ENCODE measurements at regions not wholly inside any gene's neighbourhood (a gene's known extent, or its start where the extent isn't known, plus 50 kb on each side); places are given as distances from the start of the nearest gene placed in this dataset.
"Not testable (repeated sequence)": the region's sequence is repeated elsewhere in the genome, so short reads cannot be mapped to it uniquely, and the experiment has no call there.

DNA sequence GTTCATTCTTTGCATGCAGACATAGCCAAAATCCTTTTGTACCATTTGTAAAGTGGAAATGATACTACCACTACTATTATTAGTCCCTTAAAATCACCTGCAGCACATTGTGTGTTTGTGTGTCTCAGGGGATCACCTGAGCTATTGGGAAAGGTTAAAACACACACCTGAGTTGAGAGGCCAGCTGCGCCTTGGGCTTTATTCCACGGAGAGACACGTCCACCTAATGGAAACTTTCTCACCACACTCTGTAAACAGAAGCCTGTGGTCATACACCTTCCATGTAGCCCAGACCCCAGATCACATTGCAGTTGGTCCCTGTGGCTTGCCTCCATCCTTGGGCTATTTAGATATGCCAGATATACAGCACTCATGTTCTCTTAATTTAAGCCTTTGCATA lies 81.8 kb upstream of the SH3BP4 start:
- ATAC-seq (ENCODE audit: low read depth) = no peak

DNA sequence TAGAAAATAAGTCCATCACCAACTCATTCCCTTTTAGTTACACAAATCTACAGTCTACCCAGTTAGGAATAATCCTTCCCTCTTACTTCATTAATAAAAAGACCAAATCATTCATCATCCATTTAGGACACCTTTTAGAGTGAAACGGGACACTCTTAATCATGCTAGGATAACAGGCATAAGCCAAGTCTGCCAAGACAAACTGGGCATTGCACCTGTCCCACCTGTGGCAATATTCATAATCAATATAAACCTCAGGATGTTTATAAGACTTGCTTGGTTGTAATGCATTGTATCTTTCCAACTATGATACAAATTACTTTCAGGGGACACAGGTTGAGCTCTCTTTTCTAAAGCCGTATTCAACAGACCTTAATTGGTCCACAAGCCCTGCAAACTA lies 82.7 kb upstream of the SH3BP4 start:
- no peak for ATAC-seq (ENCODE audit: low read depth)
- H3K4me1 Mint-ChIP-seq = no peaks in the 10 kb centered on the region
- peaks cover 4% of the 10 kb centered on the region for H3K27me3 Mint-ChIP-seq
- POLR2A ChIA-PET = no interaction called here
- no peaks in the 10 kb centered on the region for H3K36me3 Mint-ChIP-seq
- no peak overlapping the region for H3K27ac Mint-ChIP-seq
- H3K4me3 Mint-ChIP-seq = no peak overlapping the region
- H3K9me3 Mint-ChIP-seq = peaks cover 3% of the 10 kb centered on the region
- no peak for DNase-seq

More for the DNA sequence above, 81.8 kb upstream of the SH3BP4 start:
- Mint-ChIP-seq H3K27ac (no peak overlapping the region), H3K4me1 (no peaks in the 10 kb centered on the region), H3K27me3 (peaks cover 5% of the 10 kb centered on the region), H3K4me3 (no peak overlapping the region), H3K9me3 (peaks cover 3% of the 10 kb centered on the region), H3K36me3 (no peaks in the 10 kb centered on the region)
- DNase-seq = no peak
- POLR2A ChIA-PET = no interaction called here

DNA sequence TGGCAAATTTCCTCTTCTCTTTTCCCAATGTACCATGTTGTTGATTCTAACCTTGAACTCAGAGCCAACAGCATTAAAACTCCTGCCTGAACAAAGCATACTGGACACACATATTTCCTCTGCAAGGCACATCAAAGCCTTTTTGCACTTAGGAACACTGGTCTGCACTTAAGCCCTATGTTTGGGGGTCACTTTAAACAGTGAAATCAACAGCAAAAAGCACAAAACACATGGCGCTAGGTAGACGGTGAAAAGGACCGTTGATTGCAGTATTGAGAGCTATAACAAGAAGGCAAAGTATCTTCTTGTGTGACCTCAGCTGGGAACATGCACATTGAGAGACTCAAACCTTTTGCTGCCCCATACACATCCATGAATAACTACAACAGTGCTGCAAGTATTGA lies 83.9 kb upstream of the SH3BP4 start:
- POLR2A ChIA-PET = no interaction called here
- peaks cover 4% of the 10 kb centered on the region for H3K27me3 Mint-ChIP-seq

DNA sequence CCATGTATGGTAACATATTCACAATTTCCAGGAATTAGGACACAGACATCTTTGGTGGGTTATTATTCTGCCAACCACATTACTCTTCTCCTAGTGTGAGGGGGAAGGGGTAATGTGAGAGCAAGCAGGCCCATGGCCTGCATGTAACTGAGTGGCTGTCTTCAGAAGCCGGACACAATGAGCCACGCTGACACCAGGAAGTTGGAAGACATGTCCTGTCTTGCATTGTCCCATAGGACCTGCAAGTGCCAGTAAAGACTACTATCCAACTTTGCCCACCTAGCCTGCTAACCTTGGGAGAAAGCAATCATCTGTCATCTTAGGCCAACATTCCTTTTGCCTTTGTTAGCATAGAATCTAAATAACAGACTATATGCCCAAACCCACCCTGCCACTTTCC lies 86.2 kb upstream of the SH3BP4 start:
- Mint-ChIP-seq H3K9me3 (peaks cover 3% of the 10 kb centered on the region), H3K27ac (no peak overlapping the region), H3K4me1 (no peaks in the 10 kb centered on the region), H3K4me3 (no peak overlapping the region), H3K27me3 (peaks cover 4% of the 10 kb centered on the region), H3K36me3 (no peaks in the 10 kb centered on the region)
- ATAC-seq (ENCODE audit: low read depth) (no peak), DNase-seq (no peak)
- POLR2A ChIA-PET = no interaction called here

More for the DNA sequence above, 83.9 kb upstream of the SH3BP4 start:
- Mint-ChIP-seq H3K4me1 (no peaks in the 10 kb centered on the region), H3K9me3 (peaks cover 3% of the 10 kb centered on the region), H3K27ac (no peak overlapping the region), H3K4me3 (no peak overlapping the region), H3K36me3 (no peaks in the 10 kb centered on the region)
- ATAC-seq (ENCODE audit: low read depth) (no peak), DNase-seq (no peak)

DNA sequence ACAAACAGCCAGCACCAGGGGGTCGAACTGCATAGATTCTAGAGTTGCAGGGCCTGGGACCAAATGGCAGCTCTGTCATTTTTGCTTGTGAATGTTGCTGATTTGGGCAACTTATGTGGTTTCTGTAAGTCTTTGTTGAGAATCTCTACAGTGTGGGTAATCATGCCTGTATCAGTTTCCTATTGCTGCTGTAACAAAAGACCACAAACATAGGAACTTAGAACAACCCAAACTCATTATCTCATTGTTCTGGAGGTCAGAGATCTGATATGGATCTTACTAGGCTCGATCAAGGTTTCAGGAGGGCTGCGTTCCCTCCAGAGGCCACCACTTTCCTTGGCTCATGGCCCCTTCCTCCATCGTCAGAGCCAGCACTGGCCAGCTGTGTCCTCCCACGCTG lies 86.8 kb upstream of the SH3BP4 start:
- Mint-ChIP-seq H3K36me3 (no peaks in the 10 kb centered on the region), H3K4me3 (no peak overlapping the region), H3K9me3 (peaks cover 3% of the 10 kb centered on the region), H3K27me3 (peaks cover 4% of the 10 kb centered on the region), H3K4me1 (no peaks in the 10 kb centered on the region), H3K27ac (no peak overlapping the region)
- POLR2A ChIA-PET = no interaction called here
- DNase-seq = no peak
- ATAC-seq (ENCODE audit: low read depth) = no peak

DNA sequence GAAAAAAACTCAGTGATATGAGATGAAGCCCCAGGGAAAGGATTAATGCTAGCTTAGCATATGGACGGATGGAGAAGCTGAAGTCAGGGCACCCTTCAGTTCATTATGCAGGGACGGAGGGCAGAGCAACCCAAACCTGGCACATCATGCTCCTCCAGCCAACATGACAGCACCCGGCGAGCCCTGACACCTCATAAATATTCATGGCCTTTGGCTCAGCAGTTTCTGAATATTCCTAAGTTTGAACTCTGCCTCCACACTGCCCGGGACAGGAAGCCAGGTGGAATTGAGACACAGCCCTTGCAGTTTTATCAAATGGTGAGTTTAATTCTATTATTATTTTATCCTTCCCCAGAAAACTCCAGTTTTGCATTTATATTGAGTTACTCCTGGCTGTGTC lies 87.3 kb upstream of the SH3BP4 start:
- Mint-ChIP-seq H3K27me3 (peaks cover 4% of the 10 kb centered on the region), H3K4me3 (no peak overlapping the region), H3K4me1 (no peaks in the 10 kb centered on the region), H3K27ac (no peak overlapping the region), H3K36me3 (no peaks in the 10 kb centered on the region), H3K9me3 (peaks cover 3% of the 10 kb centered on the region)
- ATAC-seq (ENCODE audit: low read depth) (no peak), DNase-seq (no peak)
- POLR2A ChIA-PET = no interaction called here

DNA sequence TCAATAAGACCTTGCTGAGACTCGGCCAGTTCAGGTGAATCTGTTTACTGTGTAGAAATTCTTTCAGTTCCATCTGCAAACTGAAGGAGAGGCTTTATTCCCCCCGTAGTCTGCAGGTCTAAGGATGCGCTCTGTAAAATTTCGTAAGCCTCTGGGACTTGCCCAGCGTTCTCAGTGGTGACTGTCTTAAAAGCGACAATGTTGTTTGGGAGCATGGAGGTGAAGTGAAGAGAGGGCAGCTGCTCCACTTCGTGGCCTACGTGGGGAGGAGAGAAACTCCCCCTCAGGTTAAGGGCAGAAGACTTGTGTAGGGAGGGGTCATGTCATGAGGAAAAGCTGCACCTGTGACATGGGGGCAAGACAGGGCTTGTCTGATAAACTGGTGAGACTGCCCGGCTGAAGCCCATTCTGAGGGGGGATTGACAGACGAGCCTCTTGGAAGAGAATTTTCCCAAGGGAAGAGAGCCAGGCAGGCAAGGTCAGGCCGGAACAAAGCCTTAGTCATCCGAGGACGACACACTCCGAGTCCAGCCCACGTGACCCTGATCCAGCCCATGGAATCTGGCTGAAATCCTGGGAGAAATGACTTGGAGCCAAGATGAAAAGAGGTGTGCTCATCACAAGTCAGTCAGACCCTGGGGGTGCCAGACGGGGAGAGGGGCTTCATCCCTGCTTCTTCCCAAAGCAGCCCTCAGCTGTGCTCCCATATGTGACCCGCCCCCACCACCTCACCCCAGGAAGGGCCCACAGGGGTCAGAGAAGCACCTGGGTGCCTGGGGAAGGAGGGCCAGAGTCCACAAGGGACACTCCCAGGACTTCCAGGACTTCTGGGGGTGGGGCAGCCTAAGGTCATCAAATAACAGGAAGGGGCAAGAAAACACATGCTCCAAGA lies 88.5 kb upstream of the SH3BP4 start:
- Mint-ChIP-seq H3K9me3 (peaks cover 3% of the 10 kb centered on the region), H3K4me1 (no peaks in the 10 kb centered on the region), H3K27ac (no peak overlapping the region), H3K4me3 (no peak overlapping the region), H3K36me3 (no peaks in the 10 kb centered on the region), H3K27me3 (peaks cover 2% of the 10 kb centered on the region)
- DNase-seq (no peak), ATAC-seq (ENCODE audit: low read depth) (no peak)
- POLR2A ChIA-PET = no interaction called here

DNA sequence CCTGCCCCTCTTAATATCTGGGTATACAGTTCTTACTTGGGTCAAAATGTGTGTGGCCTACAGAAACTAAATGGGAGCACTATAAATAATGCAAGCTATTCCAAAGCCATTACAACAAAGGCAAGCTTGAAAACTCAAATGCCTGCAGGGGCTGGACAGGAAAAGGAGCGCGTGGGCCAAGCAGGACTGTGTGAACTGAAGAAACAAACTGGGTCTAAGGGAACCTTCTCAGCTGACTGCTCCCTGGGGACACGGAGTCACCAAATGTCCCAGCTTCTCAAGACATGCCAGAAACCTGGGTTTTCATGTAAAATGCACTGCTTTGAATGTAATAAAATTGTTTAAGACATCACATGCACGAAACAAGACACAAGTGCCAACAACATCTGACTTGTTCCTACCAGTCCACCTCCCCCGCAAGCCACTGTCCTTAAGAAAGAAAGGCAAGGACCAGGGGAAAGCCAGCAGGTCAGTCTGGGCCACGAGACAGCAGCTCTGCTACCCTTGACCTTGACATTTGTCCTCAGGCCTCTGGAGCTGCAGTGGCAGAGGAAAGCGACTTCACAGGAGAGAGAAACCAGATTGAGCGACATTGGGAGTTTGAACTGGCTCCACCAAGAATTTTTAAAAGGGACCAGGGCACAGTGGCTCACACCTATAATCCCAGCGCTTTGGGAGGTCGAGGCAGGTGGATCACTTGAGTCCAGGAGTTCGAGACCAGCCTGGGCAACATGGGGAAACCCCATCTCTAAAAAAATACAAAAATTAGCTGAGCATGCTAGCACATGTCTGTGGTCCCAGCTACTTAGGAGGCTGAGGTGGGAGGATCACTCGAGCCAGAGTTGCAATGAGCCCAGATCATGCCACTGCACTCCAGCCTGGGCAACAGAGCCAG lies 89.7 kb upstream of the SH3BP4 start:
- Mint-ChIP-seq H3K27ac (no peak overlapping the region), H3K4me1 (no peaks in the 10 kb centered on the region), H3K9me3 (no peaks in the 10 kb centered on the region), H3K27me3 (no peaks in the 10 kb centered on the region), H3K4me3 (no peak overlapping the region), H3K36me3 (no peaks in the 10 kb centered on the region)
- POLR2A ChIA-PET = no interaction called here
- no peak for ATAC-seq (ENCODE audit: low read depth)
- DNase-seq = no peak

DNA sequence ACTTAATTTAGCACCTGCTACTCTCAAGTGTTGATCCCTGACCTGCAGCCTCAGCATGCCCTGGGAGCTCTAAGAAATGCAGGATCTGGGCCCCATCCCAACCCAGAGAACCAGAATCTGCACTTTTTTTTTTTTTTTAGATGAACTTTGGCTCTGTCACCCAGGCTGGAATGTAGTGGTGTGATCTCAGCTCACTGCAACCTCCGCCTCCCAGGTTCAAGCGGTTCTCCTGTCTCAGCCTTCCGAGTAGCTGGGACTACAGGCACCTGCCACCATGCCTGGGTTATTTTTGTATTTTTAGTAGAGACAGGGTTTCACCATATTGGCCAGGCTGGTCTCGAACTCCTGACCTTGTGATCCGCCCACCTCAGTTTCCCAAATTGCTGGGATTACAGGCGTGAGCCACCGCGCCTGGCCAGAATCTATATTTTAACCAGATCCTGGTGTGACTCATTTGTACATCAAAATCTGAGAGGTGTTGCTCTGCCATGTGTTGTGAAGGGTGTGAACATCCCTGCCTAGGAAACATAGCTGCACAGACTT lies 92.4 kb upstream of the SH3BP4 start:
- H3K4me1 Mint-ChIP-seq; H3K4me3 Mint-ChIP-seq; H3K27ac Mint-ChIP-seq; DNase-seq; H3K36me3 Mint-ChIP-seq; ATAC-seq (ENCODE audit: low read depth); POLR2A ChIA-PET; H3K9me3 Mint-ChIP-seq; H3K27me3 Mint-ChIP-seq: not testable (repeated sequence)

DNA sequence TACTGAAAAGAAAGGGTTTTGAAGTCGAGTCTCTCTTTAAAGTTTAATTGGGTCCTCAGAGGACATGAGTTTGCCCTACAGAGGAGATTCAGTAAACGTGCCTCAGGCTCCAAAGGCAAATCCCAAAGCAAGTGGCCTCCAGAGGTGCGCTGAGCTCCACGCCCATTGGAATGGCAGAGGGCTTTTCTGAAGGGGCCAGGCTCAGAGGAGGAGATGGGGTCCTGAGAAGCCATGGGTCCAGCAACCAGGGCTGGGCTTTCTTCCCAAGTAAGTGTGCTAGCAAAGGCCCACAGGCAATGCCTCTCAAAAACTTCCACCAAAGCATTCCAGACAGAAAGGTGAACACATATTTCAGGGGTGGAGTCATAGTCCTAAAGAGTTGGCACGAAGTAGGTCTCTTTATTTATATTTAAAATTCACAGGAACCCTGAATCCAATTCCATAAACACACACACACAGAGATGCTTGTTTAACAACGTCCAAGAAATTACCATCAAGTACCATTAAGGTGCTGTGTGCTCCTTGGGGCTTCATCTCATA lies 93.0 kb upstream of the SH3BP4 start:
- Mint-ChIP-seq H3K27me3 (no peaks in the 10 kb centered on the region), H3K4me3 (no peak overlapping the region), H3K4me1 (no peaks in the 10 kb centered on the region), H3K9me3 (no peaks in the 10 kb centered on the region), H3K36me3 (no peaks in the 10 kb centered on the region), H3K27ac (no peak overlapping the region)
- ATAC-seq (ENCODE audit: low read depth) = no peak
- POLR2A ChIA-PET = no interaction called here
- no peak for DNase-seq

DNA sequence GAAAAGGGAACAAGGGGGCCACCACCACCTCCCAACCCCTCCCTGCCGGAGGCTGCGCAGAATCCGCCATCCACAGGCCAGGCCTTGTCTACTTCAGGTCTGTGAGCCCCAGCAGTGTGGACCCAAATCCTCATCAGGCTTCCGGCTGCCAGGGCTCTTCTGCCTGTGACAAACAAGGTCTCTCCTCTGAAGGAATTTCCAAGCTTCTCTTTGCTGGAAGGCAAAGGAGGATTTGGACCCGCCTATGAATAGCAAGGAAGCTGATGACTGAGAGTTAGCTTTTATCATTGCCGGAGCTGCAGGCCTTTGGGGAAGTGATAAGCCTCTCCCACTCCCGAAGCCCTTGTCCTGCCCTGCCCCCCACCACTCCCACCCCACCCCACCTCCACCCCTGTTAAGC lies 93.7 kb upstream of the SH3BP4 start:
- no peaks in the 10 kb centered on the region for H3K9me3 Mint-ChIP-seq
- H3K27me3 Mint-ChIP-seq = peaks cover under 1% of the 10 kb centered on the region
- DNase-seq (no peak), ATAC-seq (ENCODE audit: low read depth) (no peak)
- no peak overlapping the region for H3K27ac Mint-ChIP-seq
- H3K4me3 Mint-ChIP-seq = no peak overlapping the region
- H3K36me3 Mint-ChIP-seq = no peaks in the 10 kb centered on the region
- POLR2A ChIA-PET = no interaction called here
- H3K4me1 Mint-ChIP-seq = no peaks in the 10 kb centered on the region

DNA sequence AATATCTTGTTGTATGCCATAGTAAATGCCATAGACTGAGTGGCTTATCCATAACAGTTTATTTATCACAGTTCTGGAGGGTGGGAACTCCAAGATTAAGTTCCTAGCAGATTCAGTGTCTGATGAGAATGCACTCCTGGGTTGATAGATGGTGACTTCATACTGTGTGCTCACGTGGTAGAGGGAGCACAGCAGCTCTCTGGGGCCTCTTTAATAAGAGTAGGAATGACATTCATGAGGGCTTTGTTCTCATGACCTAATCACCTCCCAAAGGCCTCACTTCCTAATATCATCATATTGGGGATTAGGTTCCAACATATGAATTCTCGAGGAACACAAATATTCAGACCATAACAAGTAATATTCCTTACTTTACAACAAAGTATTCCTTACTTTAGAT lies 98.1 kb upstream of the SH3BP4 start:
- Mint-ChIP-seq H3K27me3 (peaks cover 5% of the 10 kb centered on the region), H3K4me1 (no peaks in the 10 kb centered on the region), H3K9me3 (no peaks in the 10 kb centered on the region), H3K36me3 (no peaks in the 10 kb centered on the region), H3K27ac (no peak overlapping the region), H3K4me3 (no peak overlapping the region)
- ATAC-seq (ENCODE audit: low read depth) = no peak
- no peak for DNase-seq
- POLR2A ChIA-PET = no interaction called here

DNA sequence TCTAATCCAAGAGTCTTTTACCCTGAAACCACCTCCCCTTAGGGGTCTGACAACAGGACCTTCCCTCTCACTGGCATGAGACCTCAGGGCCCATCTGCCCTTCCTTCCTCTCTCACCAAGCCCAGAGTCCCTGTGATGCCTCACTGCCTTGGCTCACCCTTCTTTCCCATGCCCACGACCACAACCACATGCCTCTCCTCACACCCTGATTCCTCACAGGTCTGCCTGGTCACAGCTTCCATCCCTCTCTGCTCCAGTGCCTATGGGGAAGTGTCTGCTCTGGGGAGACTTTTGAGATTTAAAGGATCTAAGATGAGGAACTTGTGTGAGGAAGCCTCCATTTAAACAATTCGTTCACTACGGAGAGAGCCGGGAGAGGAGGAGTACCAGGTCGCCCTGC lies 98.9 kb upstream of the SH3BP4 start:
- H3K4me3 Mint-ChIP-seq = no peak overlapping the region
- H3K4me1 Mint-ChIP-seq = no peaks in the 10 kb centered on the region
- ATAC-seq (ENCODE audit: low read depth) (no peak), DNase-seq (no peak)
- H3K36me3 Mint-ChIP-seq = no peaks in the 10 kb centered on the region
- H3K27ac Mint-ChIP-seq = no peak overlapping the region
- POLR2A ChIA-PET = no interaction called here
- H3K27me3 Mint-ChIP-seq = peaks cover 7% of the 10 kb centered on the region
- H3K9me3 Mint-ChIP-seq = no peaks in the 10 kb centered on the region
